H1 (cell line): ENCODE measurements at regions not wholly inside any gene's neighbourhood (a gene's known extent, or its start where the extent isn't known, plus 50 kb on each side); places are given as distances from the start of the nearest gene placed in this dataset.

Source experiments
- CHD7 ChIP-seq: fragments of 300-600 bp; sonication (generic); IDR thresholded peaks from 2 replicates; pipeline ENCODE4 v1.7.1; 2012; ENCODE audit warnings: low read length, moderate library complexity, mild to moderate bottlenecking, inconsistent platforms; ENCODE audit not compliant: insufficient replicate concordance
- CTBP2 ChIP-seq: IDR thresholded peaks from 2 replicates; pipeline ENCODE4 v1.7.0; 2011; ENCODE audit warnings: borderline replicate concordance, mild to moderate bottlenecking, moderate library complexity, mixed read lengths, low read length; ENCODE audit not compliant: insufficient read depth, insufficient read length

DNA sequence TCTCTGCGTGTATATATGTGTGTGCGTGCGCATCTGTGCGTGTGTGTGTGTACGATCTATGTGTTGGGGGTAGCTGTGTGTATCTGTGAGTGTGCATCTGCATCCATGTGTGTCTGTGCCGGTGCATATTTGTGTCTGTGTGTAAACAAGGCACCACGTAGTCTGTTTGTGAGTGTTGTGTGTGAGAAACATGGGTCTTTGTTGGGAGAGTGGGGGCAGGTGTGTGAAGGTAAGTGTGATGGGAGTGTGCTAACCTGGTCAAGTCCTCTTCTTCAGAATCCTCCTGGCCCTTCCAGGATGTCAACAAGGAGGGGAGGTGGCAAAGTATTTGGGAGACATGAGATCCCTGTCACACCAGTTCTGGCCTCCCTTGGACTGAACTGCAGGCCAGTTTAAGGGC, 87.2 kb downstream of the HIF1AN start (continued):
- TF ChIP-seq CHD7 (no peak), CTBP2 (no peak)
